Aorta (tissue), 5 donors: ENCODE measurements at regions not wholly inside any gene's neighbourhood (a gene's known extent, or its start where the extent isn't known, plus 50 kb on each side); places are given as distances from the start of the nearest gene placed in this dataset.

ENCODE experiments used
- ATAC-seq: fragments of 200-7000 bp; cut with Tn5 transposase; one replicate; pipeline ENCODE4 v1.9.1; 2022; ENCODE audit warnings: moderate library complexity; ENCODE audit not compliant: low FRiP score
- DNase-seq, 2 donors: peaks; one replicate each; pipeline ENCODE4 v3.0.0-alpha.2; 2020
- H3K27ac ChIP-seq, 2 donors: one replicate each; pipeline ENCODE4 v1.5.1; 2013; ENCODE audit warnings: low read length in 2 of 2, mild to moderate bottlenecking in 2 of 2, moderate library complexity in 2 of 2, control low read depth in 1 of 2, inconsistent platforms in 1 of 2, low read depth in 1 of 2
- H3K27me3 ChIP-seq, 2 donors: one replicate each; pipeline ENCODE4 v1.6.1; 2013; ENCODE audit warnings: control low read depth in 1 of 2, low read length in 1 of 2, mild to moderate bottlenecking in 1 of 2, moderate library complexity in 1 of 2; ENCODE audit not compliant: insufficient read depth in 2 of 2, control insufficient read depth in 1 of 2
- H3K36me3 ChIP-seq, 2 donors: one replicate each; pipeline ENCODE4 v1.6.1; 2013; ENCODE audit warnings: control low read depth in 1 of 2, low read length in 1 of 2, mild to moderate bottlenecking in 1 of 2; ENCODE audit not compliant: insufficient read depth in 2 of 2, control insufficient read depth in 1 of 2
- H3K4me1 ChIP-seq, 2 donors: one replicate each; pipeline ENCODE4 v1.6.1; 2013; ENCODE audit warnings: low read length in 2 of 2, control low read depth in 1 of 2, mild to moderate bottlenecking in 1 of 2, moderate library complexity in 1 of 2; ENCODE audit not compliant: insufficient read depth in 2 of 2, control insufficient read depth in 1 of 2
- H3K4me3 ChIP-seq, 2 donors: one replicate each; pipeline ENCODE4 v1.5.1; 2013; ENCODE audit warnings: low read length in 2 of 2, control low read depth in 1 of 2, mild to moderate bottlenecking in 1 of 2
- H3K9me3 ChIP-seq: one replicate; pipeline ENCODE4 v1.6.1; 2013; ENCODE audit warnings: mild to moderate bottlenecking, low read length; ENCODE audit not compliant: control insufficient read depth
- WGBS, 2 donors: extraction: QIAGEN DNeasy Blood & Tissue Kit; methylation state at CpG; one replicate each; pipeline ENCODE4 v1.1.7; 2013; 5-methylcytosine and 5-hydroxymethylcytosine counted together
- intact Hi-C, 2 donors: fragments of 100-400 bp; cut with DNase I; formaldehyde crosslinking; loops; one replicate each; pipeline versions ENCODE4 v1.14.2 to v1.15.0; 2022
- donor health status: healthy with polysubstance abuse.
- donor health status: Bipolar disorder and iron deficiency.
- donor health status: DM: no; HTN: no; CAD: no.
- donor health status: DM: no; HTN: no; CAD: no.
- donor health status: DM: yes; HTN: yes; CAD: no.

DNA sequence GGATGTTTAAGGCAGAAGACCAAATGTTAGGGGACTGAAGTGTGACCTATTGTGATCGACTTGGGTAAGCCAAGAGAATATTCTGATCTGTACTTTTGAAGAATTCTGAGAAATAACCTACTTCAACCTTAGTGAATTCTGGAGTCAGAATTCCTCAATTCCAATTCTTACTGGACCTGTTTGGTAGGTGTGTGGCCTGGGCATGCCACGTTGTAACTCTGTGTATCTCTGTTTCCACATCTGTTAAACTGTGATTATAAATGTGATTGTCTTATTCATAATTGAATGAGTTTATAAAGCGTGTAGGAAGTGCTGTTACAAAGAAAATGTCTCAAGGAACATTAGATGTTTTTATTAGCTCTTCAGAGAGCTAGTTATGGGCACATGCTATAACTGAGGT, 64.5 kb downstream of the TUSC1 start:
- no peaks in the 10 kb centered on the region for H3K36me3 ChIP-seq
- no peaks in the 10 kb centered on the region for H3K4me1 ChIP-seq
- no peaks in the 10 kb centered on the region for H3K27me3 ChIP-seq
- H3K4me3 ChIP-seq = no peak overlapping the region
- 77% methylated on average over 3 of the region's 3 CpGs for whole genome bisulfite sequencing, 2 donors
- intact Hi-C loops = no loop called here
- DNase-seq = no peak
- no peak for ATAC-seq
- no peak overlapping the region for H3K27ac ChIP-seq
- no peaks in the 10 kb centered on the region for H3K9me3 ChIP-seq

DNA sequence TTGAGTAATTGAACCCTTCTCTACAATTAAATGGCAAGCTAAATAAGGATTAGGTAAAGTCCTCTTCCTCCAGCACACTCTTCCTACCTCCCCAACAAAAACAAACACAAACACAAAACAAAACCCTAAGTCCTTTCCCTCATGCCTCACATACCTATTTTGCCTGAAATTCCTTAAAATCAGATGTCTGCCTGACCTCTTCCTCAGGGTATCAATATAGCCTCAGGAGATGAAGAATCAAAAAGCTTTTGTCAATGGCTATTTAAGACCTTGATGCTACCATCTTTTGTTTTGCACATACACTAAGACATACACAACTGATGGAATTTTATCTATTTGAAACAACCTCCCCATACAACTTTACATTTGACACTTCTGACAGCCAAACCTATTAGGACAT, 75.1 kb downstream of the TUSC1 start:
- intact Hi-C loops = no loop called here
- no peak for ATAC-seq
- no peak overlapping the region for H3K4me3 ChIP-seq
- H3K27ac ChIP-seq = no peak overlapping the region
- no peak for DNase-seq
- no peaks in the 10 kb centered on the region for H3K36me3 ChIP-seq
- H3K9me3 ChIP-seq = no peaks in the 10 kb centered on the region
- H3K27me3 ChIP-seq = no peaks in the 10 kb centered on the region
- no peaks in the 10 kb centered on the region for H3K4me1 ChIP-seq

DNA sequence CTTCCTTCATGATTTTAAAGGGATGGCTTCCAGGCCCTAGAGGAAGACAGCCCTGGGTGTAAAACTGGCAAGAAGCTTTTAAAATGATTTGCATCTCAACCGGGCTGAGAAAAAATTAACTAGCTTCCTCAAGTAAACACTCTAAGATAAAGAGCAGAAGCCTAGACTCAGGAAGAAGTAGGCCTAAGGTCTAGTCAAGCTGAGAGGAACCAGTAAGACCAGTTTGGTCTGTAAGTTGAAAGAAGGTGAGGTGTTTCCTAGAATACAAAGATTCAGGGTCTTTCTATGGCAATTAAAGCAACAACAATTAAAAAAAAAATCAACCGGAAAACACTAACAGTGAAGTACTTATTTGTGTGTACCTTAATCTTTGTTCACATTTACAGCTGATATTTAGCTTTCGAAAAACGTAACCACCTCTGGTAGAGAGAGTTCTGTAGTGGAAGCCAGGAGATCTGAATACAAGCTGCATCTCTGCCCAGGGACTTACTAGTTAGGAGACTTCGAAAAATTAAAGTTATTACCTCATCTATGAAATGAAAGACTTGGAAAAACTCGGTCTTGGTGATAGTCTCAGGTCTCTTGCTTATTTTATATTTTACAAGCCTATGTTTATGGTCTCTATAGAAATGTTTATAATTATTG, 75.7 kb downstream of the TUSC1 start:
- no peaks in the 10 kb centered on the region for H3K36me3 ChIP-seq
- ATAC-seq = no peak
- H3K27ac ChIP-seq = no peak overlapping the region
- no peaks in the 10 kb centered on the region for H3K9me3 ChIP-seq
- no peak for DNase-seq
- no peaks in the 10 kb centered on the region for H3K27me3 ChIP-seq
- intact Hi-C loops = no loop called here
- H3K4me1 ChIP-seq = no peaks in the 10 kb centered on the region
- H3K4me3 ChIP-seq = no peak overlapping the region
- WGBS, 2 donors = 82 to 83% methylated on average over 6 of the region's 6 CpGs

DNA sequence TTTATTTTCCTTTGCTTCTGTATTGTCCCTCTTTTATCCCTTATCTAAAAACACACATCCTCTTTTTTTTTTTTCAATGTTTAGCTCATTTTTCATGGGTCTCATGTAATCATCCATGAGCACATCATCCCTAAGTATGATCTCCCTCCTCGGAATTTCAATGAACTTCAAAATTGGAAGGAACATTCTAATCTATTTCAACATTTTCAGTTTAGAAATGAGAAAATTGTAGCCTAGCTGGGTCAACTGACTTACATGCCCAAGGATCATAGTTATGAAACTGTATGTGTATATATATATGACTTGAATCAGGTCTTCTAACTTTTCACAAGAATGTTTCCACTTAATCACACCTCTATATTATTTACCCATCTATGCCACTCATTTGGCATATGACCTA, 77.7 kb downstream of the TUSC1 start:
- WGBS, 2 donors = 80 to 81% methylated on average over 1 of the region's 1 CpG
- Histone ChIP-seq H3K4me3 (no peak overlapping the region), H3K36me3 (no peaks in the 10 kb centered on the region), H3K27ac (no peak overlapping the region), H3K4me1 (no peaks in the 10 kb centered on the region), H3K27me3 (no peaks in the 10 kb centered on the region), H3K9me3 (no peaks in the 10 kb centered on the region)
- ATAC-seq (no peak), DNase-seq (no peak)
- intact Hi-C loops = no loop called here

DNA sequence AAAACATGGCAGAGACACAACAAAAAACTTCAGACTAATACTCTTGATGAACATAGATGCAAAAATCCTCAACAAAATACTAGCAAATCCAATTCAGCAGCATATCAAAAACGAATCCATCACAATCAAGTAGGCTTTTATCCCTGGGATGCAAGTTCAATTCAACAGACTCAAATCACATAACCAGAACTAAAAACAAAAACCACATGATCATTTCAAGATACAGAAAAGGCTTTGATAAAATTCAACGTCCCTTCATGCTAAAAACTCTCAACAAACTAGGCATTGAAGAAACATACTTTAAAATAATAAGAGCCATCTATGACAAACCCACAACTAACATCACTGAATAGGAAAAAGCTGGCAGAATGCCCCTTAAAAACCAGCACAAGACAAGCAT, 93.6 kb downstream of the TUSC1 start:
- 59 to 61% methylated on average over 2 of the region's 2 CpGs for WGBS, 2 donors
- DNase-seq (no peak), ATAC-seq (no peak)
- intact Hi-C loops = no loop called here
- Histone ChIP-seq H3K27me3 (no peaks in the 10 kb centered on the region), H3K4me3 (no peak overlapping the region), H3K36me3 (no peaks in the 10 kb centered on the region), H3K9me3 (no peaks in the 10 kb centered on the region), H3K27ac (no peak overlapping the region), H3K4me1 (no peaks in the 10 kb centered on the region)

DNA sequence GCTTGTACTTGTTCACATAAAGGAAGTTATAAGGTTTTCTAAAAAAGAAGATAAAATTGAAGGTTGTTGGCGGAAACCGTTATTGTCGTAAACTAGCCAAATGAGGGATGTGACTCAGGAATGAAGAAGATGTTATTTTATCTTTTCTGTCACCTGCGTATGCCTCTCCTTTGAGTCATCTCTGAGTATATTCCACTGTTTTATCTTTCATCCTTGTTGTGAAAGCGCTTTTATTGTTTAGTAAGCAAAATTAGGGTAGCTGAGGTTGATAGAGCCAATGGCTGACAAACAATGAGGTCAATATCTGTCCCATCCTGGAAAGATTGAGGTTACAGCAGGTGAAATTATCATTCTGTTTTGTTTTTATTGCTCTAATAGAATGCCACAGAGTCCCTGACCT, 105.0 kb downstream of the TUSC1 start:
- DNase-seq = no peak
- Histone ChIP-seq H3K4me3 (no peak overlapping the region), H3K27me3 (no peaks in the 10 kb centered on the region), H3K9me3 (peaks cover 1% of the 10 kb centered on the region), H3K4me1 (no peaks in the 10 kb centered on the region), H3K27ac (no peak overlapping the region), H3K36me3 (no peaks in the 10 kb centered on the region)
- ATAC-seq = no peak
- intact Hi-C loops = no loop called here
- 91 to 96% methylated on average over 5 of the region's 5 CpGs for WGBS, 2 donors

DNA sequence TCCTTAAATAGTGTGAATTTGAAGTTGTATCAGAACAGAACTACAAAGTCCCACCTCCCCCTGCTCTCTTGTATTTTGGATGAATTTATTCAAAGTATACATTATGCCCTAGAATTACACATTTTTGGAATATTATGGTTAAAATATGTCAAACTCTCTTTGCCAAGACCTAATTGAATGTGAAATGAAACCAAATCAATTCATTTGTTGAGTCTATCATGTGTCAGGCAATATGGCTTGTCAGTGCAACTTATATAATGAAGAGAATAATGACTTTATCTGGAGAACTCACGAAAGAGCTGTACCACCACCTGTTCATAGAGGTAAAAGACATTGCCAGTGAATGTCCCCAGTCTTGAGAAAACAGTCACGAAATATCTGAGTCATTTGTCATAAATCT, 106.8 kb downstream of the TUSC1 start:
- H3K4me1 ChIP-seq = no peaks in the 10 kb centered on the region
- H3K36me3 ChIP-seq = no peaks in the 10 kb centered on the region
- ATAC-seq = no peak
- WGBS, 2 donors = 87 to 90% methylated on average over 2 of the region's 2 CpGs
- no peaks in the 10 kb centered on the region for H3K9me3 ChIP-seq
- intact Hi-C loops = no loop called here
- DNase-seq = no peak
- H3K27me3 ChIP-seq = no peaks in the 10 kb centered on the region
- no peak overlapping the region for H3K27ac ChIP-seq
- H3K4me3 ChIP-seq = no peak overlapping the region

DNA sequence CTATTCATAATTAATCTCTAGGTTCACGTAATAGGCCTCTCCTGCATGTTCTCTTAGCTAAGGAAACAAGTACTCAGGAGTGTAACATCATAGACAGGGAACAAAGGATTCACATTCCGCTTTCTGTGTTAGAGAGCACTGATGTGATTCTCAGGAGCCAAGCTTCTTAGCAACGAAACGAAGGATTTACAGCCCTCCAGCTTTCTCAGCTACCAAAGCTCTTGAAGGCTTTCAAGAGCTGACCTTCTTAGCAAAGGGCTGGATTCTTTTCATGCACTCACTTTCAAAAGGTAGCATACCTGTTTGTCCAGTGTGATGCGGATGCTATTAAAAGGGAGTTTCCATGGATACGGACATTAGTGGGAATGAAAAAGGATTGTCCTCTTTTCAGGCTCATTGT, 107.4 kb downstream of the TUSC1 start:
- no peaks in the 10 kb centered on the region for H3K27me3 ChIP-seq
- H3K9me3 ChIP-seq = no peaks in the 10 kb centered on the region
- no peaks in the 10 kb centered on the region for H3K36me3 ChIP-seq
- ATAC-seq (no peak), DNase-seq (no peak)
- WGBS, 2 donors = 78 to 80% methylated on average over 6 of the region's 6 CpGs
- no peak overlapping the region for H3K4me3 ChIP-seq
- no peak overlapping the region for H3K27ac ChIP-seq
- no peaks in the 10 kb centered on the region for H3K4me1 ChIP-seq
- intact Hi-C loops = no loop called here

DNA sequence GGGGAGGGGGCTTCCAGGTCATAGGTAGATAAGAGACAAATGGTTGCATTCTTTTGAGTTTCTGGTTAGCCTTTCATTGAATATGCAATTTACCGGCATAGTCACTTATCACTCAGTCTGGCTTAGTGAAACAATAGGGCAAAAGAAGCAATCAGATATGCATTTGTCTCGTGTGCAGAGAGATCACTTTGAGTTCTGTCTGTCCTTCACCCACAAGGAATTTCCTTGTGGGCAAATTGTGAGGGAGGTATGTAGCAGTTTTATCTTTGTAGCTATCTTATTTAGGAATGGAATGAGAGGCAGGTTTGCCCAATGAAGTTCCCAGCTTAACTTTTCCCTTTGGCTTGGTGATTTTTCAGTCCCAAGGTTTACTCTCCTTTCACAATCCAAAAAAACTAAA, 116.1 kb downstream of the TUSC1 start:
- 77 to 88% methylated on average over 2 of the region's 2 CpGs for WGBS, 2 donors
- no peak for DNase-seq
- Histone ChIP-seq H3K36me3 (no peaks in the 10 kb centered on the region), H3K27me3 (no peaks in the 10 kb centered on the region), H3K4me3 (no peak overlapping the region), H3K27ac (no peak overlapping the region), H3K9me3 (no peaks in the 10 kb centered on the region), H3K4me1 (no peaks in the 10 kb centered on the region)
- intact Hi-C loops = no loop called here
- ATAC-seq = no peak
